Activated CD4-positive, alpha-beta T cell treated with anti-CD3 and anti-CD28 coated beads for 24 hours (primary cell): ENCODE measurements at regions not wholly inside any gene's neighbourhood (a gene's known extent, or its start where the extent isn't known, plus 50 kb on each side); places are given as distances from the start of the nearest gene placed in this dataset.
"Not testable (repeated sequence)": the region's sequence is repeated elsewhere in the genome, so short reads cannot be mapped to it uniquely, and the experiment has no call there.

ENCODE experiments used
- DNase-seq, 2 donors: peaks; one replicate each; pipeline ENCODE4 v3.0.0-alpha.2; 2020; ENCODE audit warnings: low read depth in 2 of 2

DNA sequence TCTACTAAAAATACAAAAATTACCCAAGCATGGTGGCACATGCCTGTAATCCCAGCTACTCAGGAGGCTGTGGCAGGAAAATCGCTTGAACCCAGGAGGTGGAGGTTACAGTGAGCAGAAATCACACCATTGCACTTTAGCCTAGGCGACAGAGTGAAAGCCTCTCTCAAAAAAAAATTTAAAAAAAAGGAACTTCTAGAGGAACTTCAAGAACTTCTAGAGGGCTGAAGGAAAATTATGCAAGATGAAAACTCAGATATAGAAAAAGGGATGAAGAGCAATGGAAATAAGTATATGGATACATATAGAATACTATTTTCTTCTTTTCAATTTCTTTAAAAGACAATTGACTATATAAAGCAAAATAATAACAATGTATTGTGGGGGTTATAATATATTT, 51.2 kb upstream of the PRR5 start:
- no peak for DNase-seq

DNA sequence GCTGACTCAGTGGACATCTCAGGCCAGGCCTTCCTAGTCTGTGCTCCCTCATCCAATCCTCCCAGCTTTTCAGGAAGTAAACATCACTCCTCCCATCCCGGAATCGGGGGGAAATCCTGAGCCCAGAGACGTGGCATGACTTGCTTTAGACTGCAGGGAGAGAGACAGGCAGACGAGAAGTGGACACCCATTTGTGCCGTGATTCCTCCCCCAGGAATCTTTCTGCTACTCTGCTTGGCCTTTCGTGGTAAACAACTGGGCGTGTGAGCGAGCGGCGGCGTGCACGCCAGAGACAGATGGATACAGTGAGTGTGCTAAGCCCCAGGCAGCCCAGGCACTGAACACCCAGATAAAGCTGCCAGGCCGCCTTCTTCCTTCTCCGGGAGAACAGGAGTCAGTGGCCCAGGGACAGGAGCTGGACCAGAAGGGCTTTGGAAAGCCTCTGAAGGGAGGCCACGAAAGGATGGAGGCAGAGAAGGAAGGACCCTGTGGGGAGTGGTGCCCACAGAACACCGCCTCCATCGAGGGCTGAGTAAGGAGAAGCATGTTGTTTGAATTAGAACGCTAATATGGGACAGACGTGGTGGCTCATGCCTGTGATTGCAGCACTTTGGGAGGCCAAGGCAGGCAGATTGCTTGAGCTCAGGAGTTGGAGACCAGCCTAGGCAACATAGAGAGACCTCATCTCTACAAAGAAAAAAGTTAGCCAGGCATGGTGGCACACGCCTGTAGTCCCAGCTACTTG, 53.0 kb upstream of the PRR5 start:
- no peak for DNase-seq

DNA sequence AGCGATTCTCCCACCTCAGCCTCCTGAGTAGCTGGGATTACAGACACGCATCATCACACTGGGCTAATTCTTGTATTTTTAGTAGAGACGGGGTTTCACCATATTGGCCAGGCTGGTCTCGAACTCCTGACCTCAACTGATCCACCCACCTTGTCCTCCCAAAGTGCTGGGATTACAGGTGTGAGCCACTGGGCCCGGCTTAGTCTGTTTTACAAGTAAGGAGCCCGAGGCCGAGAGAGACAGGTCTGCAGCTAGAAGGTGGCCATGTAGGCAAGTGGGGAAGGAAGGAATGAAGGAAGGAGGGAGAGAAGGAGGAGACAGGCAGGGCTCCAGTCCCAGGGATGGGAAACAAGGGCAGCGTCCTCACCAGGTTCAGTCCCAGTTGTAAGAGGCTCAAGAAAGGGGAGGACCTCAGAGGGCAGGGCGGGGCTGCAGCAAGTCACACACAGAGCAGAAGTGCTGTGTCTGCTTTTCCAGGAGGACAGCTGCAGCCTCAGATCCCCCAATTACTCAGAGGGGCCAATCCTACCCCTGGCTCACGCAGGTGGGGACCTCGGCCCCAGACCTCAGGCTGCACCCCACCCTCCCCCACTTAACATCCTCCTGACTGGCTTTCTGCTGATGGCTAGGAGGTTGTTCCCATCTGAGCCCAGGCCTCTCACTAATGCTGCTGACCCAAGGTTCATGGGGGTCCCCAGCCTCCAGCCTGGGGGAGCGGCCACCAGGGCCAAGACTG, 53.8 kb upstream of the PRR5 start:
- DNase-seq, result no peak

DNA sequence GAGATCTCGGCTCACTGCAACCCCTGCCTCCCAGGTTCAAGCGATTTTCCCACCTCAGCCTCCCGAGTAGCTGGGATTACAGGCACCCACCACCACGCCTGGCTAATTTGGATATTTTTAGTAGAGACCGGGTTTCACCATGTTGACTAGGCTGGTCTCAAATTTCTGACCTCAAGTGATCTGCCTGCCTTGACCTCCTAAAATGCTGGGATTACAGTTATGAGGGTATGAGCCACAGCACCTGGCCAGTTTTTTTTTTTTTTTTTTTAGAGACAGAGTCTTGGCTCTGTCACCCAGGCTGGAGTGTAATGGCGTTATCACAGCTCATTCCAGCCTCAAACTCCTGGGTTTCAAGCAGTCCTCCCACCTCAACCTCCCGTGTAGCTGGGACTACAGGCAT, 54.9 kb upstream of the PRR5 start:
- no peak for DNase-seq

DNA sequence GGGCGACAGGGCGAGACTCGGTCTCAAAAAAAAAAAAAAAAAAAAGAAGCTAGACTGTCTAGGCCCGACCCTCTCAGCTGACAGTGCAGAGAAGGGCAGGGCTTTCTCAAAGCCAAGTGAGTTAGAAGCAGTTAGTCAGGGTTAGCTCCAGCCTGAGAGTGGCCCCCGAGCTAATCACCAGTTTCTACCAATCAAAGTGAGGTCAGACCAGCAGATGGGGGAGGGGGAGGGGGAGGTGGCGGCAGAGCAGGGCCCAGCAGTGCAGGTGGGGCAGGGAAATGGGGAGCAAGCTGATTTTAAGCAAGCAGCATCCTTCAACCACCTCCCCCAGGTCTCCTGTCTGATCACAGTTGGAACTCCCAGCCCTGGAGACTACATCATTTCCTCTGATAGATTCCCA, 55.3 kb upstream of the PRR5 start:
- DNase-seq, result no peak

DNA sequence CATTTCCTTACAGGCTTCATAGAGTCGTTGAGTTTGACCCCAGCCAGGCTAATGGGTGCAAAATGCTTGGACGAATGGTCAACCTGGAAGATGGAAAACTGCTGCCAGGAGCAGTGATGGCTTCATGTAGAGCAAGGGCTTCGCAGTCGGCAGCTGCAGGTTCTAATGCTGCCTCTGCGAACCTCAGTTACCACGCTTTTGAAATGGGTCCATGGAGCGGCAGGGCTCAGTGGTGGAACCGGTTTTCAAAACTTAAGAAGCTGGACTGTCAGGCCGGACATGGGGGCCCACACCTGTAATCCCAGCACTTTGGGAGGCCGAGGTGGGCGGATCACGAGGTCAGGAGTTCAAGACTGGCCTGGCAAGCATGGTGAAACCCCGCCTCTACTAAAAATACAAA, 55.9 kb upstream of the PRR5 start:
- DNase-seq, result no peak

DNA sequence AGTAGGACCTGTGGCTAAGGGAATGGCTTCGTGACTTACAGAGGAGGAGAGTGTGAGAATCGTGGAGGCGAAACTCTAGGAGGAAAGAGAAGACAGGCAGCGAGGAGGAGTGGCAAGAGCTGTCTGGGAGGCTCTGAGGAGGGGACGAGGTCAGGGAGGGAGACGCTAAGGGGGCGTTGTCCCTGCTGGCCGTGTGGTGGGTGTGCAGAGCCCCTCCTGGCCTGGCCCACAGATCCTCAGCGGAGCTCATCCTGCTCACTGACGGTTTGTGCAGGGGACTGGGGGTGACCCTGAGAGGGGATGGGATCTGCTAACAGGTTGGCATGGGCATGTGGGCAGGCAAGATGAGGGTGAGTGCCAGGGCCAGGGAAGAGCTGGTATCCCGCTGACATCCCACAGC, 56.5 kb upstream of the PRR5 start:
- no peak for DNase-seq

DNA sequence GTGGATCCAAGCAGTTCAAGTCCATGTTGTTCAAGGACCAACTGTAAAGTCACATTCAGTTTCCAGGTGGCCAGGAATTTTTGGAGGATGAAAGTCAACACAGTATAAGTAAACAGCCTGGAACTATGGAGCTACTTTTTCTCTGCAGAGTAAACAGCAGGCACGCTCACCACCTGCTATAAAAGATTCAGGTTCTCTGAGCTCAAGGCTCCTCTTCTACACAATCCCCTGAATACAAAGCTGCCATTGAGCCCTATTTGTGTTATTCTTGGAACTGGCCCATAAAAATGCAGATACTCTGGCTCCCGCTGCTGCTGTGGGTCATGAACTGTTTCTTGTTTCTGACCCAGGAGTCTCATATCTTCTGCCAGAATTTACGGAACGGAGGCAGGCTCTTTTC, 56.9 kb upstream of the PRR5 start:
- DNase-seq, result no peak

DNA sequence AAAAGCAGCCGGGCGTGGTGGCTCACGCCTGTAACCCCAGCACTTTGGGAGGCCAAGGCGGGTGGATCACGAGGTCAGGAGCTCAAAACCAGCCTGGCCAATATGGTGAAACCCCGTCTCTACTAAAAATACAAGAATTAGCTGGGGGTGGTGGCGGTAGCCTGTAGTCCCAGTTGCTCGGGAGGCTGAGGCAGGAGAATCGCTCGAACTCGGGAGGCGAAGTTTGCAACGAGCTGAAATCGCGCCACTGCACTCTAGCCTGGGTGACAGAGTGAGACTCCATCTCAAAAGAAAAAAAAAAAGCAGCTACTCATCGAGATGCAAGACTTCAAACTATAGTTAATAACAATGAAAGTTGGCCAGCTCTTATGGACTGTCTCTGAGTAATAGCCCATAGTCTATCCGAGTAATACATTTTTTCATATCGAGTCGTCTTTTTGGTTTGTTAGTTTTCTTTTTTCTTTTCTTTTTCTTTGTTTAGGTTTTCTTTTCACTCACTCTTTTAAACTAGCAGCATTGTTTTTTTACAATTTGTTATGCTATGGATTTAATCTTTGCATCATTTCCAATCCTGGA, 58.4 kb upstream of the PRR5 start:
- DNase-seq, result not testable (repeated sequence)

DNA sequence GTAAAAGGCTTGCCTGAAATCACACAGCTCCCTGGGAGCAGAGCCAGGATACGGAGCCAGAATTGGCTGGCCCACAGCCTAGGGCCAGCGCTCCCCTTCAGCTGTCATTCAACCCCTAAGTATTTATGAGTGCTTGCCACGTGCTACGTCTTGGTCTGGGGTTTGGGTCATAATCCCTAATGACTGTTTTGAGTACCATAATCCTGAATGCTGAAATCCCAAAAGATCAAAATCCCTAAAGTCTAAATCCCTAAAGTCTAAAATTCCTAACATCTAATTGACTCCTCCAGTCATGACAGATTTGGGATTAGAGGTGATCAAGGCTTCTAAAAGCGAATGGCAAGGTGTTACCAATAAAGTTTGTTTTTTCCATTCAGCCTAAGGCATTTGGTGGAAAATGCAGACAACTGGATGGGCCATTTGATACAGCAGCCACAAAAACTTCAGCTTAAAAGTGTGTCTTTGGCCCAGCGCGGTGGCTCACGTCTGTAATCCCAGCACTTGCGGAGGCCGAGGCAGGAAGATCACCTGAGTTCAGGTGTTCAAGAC, 59.8 kb upstream of the PRR5 start:
- DNase-seq, result no peak

DNA sequence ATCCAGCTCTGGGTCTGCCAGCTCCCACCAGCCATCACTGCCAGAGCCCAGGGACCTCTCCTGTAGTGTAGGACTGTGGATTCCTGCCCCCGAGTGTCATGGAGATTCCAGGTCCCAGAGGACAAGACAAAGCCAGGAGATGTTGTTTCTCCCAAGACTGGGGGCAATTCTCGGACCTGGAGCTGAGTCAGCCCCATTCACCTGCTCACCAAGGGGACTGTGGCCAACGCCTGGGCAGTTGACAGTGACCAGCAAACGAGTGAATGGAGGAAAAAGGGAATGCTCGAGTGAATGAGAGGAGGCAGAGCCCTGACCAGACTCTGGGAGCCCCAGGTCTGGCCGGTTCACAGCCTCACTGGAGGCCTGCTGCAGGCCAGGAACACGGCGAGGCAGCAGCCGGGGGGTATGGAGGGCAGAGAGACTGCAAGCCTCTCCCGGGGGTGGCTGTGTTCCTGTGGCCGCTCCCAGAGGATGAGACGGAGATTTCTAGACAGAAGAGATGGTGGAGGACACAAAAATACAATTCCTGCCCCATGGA, 61.3 kb upstream of the PRR5 start:
- no peak for DNase-seq

DNA sequence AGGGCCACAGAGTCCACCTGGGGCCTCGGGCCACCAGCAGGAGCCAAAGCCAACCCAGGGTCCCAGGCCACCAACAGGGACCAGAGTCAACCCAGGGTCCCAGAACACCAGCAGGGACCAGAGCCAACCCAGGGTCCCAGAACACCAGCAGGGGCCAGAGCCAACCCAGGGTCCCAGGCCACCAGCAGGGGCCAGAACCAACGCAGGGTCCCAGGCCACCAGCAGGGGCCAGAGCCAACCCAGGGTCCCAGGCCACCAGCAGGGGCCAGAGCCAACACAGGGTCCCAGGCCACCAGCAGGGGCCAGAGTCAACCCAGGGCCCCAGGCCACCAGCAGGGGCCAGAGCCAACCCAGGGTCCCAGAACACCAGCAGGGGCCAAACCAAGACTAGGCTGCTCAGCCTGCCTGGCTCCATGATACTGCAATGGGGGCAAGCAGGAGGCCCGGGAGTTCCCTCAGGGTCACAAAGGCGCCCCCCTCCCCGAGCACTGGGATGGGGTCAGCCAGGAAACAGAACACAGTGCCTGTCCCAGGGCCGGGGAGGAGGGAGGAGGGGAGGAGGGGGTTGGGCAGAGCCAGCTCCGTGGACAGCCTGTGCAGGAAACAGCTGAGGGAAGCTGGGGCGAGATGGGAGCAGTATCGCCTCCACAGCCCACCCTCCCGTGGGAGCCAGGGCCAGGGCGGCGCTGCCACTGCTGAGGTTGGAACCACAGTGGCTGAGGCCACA, 62.0 kb upstream of the PRR5 start:
- DNase-seq, result no peak

DNA sequence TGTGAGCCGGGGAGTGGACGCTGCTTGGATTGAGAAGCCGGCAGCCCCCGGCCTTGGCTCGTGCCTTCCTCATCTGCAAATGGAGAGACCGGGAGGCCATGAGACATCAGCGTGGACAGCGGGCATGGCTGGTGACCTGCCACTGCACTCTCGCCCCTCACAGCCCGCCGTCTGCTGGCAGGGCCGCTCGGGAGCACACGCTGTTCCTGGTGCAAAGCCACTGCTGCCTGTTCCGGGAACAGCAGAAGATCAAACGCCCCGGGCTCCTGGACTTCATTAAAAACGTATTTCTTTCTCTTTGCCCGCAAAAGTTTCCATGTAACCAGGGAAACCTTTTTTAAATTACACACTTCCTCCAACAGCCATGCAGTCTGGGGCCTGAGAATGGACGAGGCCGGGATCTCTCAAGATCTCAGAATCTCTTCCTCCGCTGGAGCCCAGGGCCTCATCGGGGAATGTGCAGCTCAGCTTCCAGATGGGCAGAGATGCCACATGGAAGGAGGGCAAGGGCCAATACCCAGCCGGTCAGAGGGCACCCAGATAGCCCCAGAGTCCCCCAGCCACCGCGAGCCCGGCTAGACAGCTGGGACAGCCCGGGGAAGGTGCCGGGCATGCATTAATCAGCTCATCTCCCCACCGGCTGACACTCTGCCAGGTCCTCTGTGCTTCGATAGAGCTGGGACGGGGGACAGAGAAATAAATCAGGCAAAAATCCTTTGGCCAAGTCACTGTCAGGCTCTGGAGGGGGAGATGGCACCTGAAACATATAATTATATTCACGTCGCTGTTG, 62.8 kb upstream of the PRR5 start:
- DNase-seq, result no peak

DNA sequence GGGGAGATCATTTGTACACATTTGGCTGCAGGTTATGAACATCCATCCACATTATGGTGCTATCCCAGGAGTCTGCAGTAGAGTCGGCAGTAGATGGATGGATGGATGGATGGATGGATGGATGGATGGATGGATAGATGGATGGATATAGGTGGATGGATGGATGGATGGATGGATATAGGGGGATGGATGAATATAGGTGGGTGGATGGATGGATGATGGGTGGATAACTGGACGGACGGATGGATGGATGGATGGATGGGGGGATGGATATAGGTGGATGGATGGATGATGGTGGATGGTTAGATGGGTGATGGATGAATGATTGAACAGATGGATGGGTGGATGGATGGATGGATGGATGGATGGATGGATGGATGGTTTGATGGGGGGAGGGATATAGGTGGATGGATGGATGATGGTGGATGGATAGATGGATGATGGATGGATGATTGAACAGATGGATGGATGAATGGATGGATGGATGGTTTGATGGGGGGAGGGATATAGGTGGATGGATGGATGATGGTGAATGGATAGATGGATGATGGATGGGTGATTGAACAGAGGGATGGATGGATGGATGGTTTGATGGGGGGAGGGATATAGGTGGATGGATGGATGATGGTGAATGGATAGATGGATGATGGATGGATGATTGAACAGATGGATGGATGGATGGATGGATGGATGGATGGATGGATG, 65.3 kb upstream of the PRR5 start:
- DNase-seq, result not testable (repeated sequence)

DNA sequence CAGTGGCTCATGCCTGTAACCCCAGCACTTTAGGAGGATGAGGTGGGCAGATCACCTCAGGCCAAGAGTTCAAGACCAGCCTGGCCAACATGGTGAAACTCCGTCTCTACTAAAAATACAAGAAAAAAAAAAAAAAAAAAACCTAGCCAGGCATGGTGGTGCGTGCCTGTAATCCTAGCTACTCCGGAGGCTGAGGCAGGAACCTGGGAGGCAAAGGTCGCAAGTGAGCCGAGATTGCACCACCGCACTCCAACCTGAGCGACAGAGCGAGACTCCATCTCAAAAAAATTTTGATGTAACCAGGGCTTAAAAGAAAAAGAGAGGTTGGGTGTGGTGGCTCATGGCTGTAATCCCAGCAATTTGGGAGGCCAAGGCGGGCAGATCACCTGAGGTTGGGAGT, 66.4 kb upstream of the PRR5 start:
- not testable (repeated sequence) for DNase-seq

DNA sequence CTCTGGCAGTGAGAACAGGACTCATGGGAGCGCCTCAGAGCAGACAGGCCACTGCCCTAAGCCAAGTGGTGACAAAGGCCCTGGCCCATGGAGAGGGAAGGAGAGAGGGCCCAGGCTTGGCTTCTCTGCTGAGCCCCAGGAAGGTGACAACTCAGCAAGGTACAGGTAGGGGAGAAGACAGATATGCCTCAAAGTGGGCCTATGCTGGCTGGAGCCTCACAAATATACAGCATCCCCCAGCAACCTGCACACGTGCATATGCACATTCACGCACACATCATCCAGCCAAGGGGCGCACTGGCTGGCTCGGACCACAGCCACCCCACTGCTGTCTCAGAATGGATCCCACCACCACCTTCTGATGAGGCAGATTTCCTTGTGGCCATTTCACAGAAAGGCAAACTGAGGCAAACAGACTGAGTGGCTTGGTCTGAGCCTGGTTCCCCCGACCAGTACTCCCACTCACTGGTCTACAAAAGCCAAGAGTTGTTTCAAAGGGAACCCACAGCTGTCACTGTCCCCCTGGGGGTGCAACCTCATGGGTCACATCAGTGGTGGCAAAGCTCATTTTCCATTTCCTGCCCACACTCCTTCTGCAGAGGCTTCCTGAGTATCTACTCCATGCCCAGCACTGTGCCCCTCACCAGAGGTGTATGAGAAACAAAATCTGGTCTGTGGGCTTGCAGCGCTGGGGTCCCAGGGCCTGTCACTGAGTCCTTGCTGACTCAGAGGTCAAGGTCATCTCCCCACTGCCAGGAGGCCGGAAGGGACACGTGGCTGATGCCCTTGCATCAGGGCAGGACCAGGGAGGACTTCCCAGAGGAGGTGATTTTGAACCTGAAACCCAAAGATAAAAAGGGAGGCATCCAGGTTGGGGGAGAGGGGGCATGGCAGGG, 67.3 kb upstream of the PRR5 start:
- DNase-seq, result no peak

DNA sequence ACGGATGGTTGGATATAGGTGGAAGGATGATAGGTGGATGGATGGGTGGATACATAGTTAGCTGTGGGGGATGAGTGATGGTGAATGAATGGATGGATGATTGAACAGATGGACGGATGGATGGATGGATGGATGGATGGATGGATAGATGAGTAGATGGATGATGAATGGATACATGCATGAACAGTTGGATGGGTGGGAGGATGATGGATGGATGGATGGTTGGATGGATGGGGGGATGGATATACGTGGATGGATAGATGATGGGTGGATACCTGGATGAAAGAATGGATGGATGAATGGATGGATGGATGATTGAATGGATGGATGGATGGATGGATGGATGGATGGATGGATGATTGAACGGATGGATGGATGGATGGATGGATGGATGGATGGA, 68.4 kb upstream of the PRR5 start:
- DNase-seq, result no peak

DNA sequence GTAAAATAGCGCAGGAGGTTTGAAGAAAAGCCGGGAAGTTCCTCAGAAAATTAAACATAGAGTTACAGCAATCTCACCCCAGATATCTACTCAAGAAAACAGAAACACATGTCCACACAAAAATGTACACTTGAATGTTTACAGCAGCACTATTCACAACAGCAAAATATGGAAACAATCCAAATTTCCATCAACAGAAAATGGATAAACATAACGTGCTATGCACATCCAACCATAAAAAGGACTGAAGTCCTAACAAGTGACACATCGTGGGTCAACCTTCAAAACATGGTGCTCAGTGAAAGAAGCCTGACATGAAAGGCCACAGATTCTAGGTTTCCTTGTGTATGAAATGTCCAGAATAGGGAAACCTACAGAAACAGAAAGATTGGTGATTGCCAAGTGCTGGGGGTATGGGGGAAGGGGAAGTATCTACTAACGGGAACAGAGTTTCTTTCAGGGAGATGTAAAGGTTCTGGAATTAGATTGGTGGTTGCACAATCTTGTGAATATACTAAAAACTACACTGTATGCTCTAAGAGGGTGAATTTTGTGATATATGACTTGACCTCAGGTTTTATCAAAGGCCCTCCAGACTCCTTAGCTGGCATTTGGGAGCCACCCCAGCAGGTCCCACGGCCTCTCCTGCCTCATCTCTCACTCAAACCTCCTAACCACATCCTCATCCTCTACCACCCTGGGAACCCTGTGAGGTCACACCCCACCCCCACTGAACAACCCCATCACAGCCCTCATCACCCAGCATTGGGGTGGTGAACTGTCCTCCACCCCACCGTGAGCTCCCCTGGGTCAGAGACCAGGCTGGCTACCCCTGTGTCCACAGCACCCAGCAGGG, 69.2 kb upstream of the PRR5 start:
- no peak for DNase-seq

DNA sequence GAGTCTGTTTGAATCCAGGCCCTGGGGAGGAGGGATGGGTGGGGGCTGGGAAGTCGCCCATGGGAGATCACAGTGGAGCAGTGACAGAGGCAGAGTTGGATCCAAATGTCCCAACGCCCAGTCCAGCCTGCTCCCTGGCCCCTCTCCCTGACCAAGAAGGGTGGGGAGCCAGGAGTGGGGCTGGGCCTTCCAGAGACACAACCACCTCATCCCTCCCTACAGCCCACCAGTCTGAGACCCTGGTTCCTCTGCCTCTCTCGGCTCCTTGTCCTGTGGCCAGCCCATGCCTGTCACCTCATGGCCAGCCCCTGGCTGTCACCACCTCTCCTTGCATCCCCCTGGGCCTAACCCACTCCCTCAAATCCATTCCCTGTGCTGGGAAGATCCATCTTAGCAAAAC, 71.2 kb upstream of the PRR5 start:
- no peak for DNase-seq
